Keratinocyte (primary cell): ENCODE measurements at regions not wholly inside any gene's neighbourhood (a gene's known extent, or its start where the extent isn't known, plus 50 kb on each side); places are given as distances from the start of the nearest gene placed in this dataset.
"Not testable (repeated sequence)": the region's sequence is repeated elsewhere in the genome, so short reads cannot be mapped to it uniquely, and the experiment has no call there.

Experiments used
- DNase-seq: peaks from one replicate; pipeline ENCODE4 v3.0.0-alpha.2; 2011; ENCODE audit warnings: low read depth, missing footprints, low spot score
- FAIRE-seq: peaks from 2 replicates; lab custom pipeline; 2011; peaks lifted over from hg19 to GRCh38; lab: Jason Lieb, UNC
- H2AFZ ChIP-seq: 2 replicates; pipeline ENCODE4 v1.6.0; 2012; ENCODE audit warnings: low read length, control low read depth, inconsistent platforms; ENCODE audit not compliant: control insufficient read depth
- H3K27ac ChIP-seq: 2 replicates; pipeline ENCODE4 v1.5.1; 2011; ENCODE audit warnings: low read length; ENCODE audit not compliant: control insufficient read depth, insufficient read depth
- H3K27me3 ChIP-seq: 3 replicates; pipeline ENCODE4 v1.6.0; 2011; ENCODE audit warnings: low read length; ENCODE audit not compliant: control insufficient read depth, insufficient read depth; ENCODE audit errors: extremely low read depth
- H3K36me3 ChIP-seq, 2 experiments: 2 replicates in 1 of 2; 3 replicates in 1 of 2; pipeline ENCODE4 v1.5.1; 2011; ENCODE audit warnings: low read length in 2 of 2, mild to moderate bottlenecking in 1 of 2; ENCODE audit not compliant: control insufficient read depth in 2 of 2, insufficient read depth in 2 of 2; ENCODE audit errors: extremely low read depth in 1 of 2
- H3K4me1 ChIP-seq: 3 replicates; pipeline ENCODE4 v1.5.1; 2011; ENCODE audit warnings: low read length; ENCODE audit not compliant: control insufficient read depth, insufficient read depth; ENCODE audit errors: extremely low read depth
- H3K4me2 ChIP-seq: 3 replicates; pipeline ENCODE4 v1.6.0; 2011; ENCODE audit warnings: low read depth, low read length; ENCODE audit not compliant: control insufficient read depth, insufficient read depth; ENCODE audit errors: extremely low read depth
- H3K4me3 ChIP-seq, 3 experiments: fragments of 200-600 bp in 1 of 3; sonication (generic) in 1 of 3; 2 replicates in 2 of 3; 3 replicates in 1 of 3; pipeline ENCODE4 v1.5.1; 2011 to 2016; ENCODE audit warnings: low read length in 3 of 3, mild to moderate bottlenecking in 3 of 3, control low read depth in 2 of 3, inconsistent platforms in 1 of 3, low read depth in 1 of 3, mixed read lengths in 1 of 3, mixed run types in 1 of 3, moderate library complexity in 1 of 3; ENCODE audit not compliant: control insufficient read depth in 2 of 3, insufficient read depth in 2 of 3; ENCODE audit errors: extremely low read depth in 1 of 3
- H3K79me2 ChIP-seq: 2 replicates; pipeline ENCODE4 v1.6.0; 2012; ENCODE audit warnings: low read length; ENCODE audit not compliant: control insufficient read depth, insufficient read depth
- H3K9ac ChIP-seq: 3 replicates; pipeline ENCODE4 v1.6.0; 2011; ENCODE audit warnings: low read length; ENCODE audit not compliant: control insufficient read depth, insufficient read depth; ENCODE audit errors: extremely low read depth
- H3K9me1 ChIP-seq: 3 replicates; pipeline ENCODE4 v1.6.0; 2011; ENCODE audit warnings: low read length; ENCODE audit not compliant: control insufficient read depth, insufficient read depth; ENCODE audit errors: extremely low read depth
- H3K9me3 ChIP-seq: 2 replicates; pipeline ENCODE4 v1.5.1; 2012; ENCODE audit warnings: low read depth, low read length; ENCODE audit not compliant: control insufficient read depth
- H4K20me1 ChIP-seq: 3 replicates; pipeline ENCODE4 v1.6.0; 2011; ENCODE audit warnings: low read length; ENCODE audit not compliant: control insufficient read depth, insufficient read depth; ENCODE audit errors: extremely low read depth
- EZH2 ChIP-seq: IDR thresholded peaks from one replicate; pipeline ENCODE4 v1.6.1; 2012; ENCODE audit warnings: inconsistent platforms, mild to moderate bottlenecking, low read length, moderate library complexity
- dilution Hi-C: fragments of 300-500 bp; cut with MboI; formaldehyde crosslinking; loops from one replicate; pipeline ENCODE4 v1.7.0; 2020; ENCODE audit warnings: low sequenced_read_pairs; ENCODE audit not compliant: extremely low pct_ligation_motif_present
- TF ChIP-seq, protein P1 (sequence below), 3 experiments: IDR thresholded peaks in 1 of 3; conservative IDR thresholded peaks in 1 of 3; optimal IDR thresholded peaks in 1 of 3; 2 replicates in 2 of 3; 3 replicates in 1 of 3; pipeline versions ENCODE3 to v1.5.1; 2011; ENCODE audit warnings: low read length in 3 of 3, mild to moderate bottlenecking in 3 of 3, moderate library complexity in 2 of 3, control low read depth in 1 of 3, inconsistent platforms in 1 of 3; ENCODE audit not compliant: insufficient read depth in 2 of 3; ENCODE audit errors: extremely low read depth in 1 of 3

DNA sequence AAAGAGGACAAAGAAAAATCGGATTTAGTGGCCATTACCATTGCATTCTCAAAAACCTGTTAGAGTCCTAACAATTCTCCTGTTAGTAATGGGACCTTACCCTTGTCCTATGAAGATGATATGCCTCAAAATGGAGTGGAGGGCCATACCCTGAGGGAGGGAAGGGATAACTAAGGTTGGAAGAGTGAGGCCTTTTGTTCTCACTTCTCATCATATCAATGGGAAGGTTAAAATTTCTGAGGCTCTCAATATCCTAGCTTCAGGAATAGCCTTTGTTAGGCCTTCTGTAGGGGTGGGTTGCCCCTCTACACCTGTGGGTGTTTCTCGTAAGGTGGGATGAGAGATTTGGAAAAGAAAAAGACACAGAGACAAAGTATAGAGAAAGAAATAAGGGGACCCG is 109.4 kb upstream of the SGIP1 start:
- H3K4me1 ChIP-seq, H3K36me3 ChIP-seq, H3K27ac ChIP-seq, DNase-seq, H3K79me2 ChIP-seq, H3K27me3 ChIP-seq, FAIRE-seq, H3K9ac ChIP-seq, H3K4me3 ChIP-seq, H2AFZ ChIP-seq, H3K4me2 ChIP-seq, H3K9me3 ChIP-seq, H3K9me1 ChIP-seq, H4K20me1 ChIP-seq, dilution Hi-C loops: not testable (repeated sequence)

GRCh38 chr1:66426239-66426853 is 107.6 kb upstream of the SGIP1 start:
- Histone ChIP-seq H3K9me3 (peaks cover 2% of the 10 kb centered on the region), H3K4me3 (no peak overlapping the region), H4K20me1 (no peaks in the 10 kb centered on the region), H3K79me2 (no peaks in the 10 kb centered on the region), H3K4me2 (no peak overlapping the region), H3K27ac (no peak overlapping the region), H3K36me3 (no peaks in the 10 kb centered on the region), H3K9ac (no peak overlapping the region), H3K27me3 (peaks cover under 1% of the 10 kb centered on the region), H3K9me1 (no peaks in the 10 kb centered on the region), H3K4me1 (no peaks in the 10 kb centered on the region), H2AFZ (no peak overlapping the region)
- TF ChIP-seq, protein P1, sequence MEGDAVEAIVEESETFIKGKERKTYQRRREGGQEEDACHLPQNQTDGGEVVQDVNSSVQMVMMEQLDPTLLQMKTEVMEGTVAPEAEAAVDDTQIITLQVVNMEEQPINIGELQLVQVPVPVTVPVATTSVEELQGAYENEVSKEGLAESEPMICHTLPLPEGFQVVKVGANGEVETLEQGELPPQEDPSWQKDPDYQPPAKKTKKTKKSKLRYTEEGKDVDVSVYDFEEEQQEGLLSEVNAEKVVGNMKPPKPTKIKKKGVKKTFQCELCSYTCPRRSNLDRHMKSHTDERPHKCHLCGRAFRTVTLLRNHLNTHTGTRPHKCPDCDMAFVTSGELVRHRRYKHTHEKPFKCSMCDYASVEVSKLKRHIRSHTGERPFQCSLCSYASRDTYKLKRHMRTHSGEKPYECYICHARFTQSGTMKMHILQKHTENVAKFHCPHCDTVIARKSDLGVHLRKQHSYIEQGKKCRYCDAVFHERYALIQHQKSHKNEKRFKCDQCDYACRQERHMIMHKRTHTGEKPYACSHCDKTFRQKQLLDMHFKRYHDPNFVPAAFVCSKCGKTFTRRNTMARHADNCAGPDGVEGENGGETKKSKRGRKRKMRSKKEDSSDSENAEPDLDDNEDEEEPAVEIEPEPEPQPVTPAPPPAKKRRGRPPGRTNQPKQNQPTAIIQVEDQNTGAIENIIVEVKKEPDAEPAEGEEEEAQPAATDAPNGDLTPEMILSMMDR (optimal IDR thresholded peaks at IDR 0.05 in 1 of 3, IDR thresholded peaks at IDR 0.05 in 1 of 3, conservative IDR thresholded peaks at IDR 0.05 in 1 of 3; ENCODE audit: extremely low read depth in 1 of 3, insufficient read depth in 2 of 3, low read length in 3 of 3): no peak
- TF ChIP-seq EZH2: no peak
- no peak for FAIRE-seq
- DNase-seq: no peak
- dilution Hi-C loops: no loop called here

DNA sequence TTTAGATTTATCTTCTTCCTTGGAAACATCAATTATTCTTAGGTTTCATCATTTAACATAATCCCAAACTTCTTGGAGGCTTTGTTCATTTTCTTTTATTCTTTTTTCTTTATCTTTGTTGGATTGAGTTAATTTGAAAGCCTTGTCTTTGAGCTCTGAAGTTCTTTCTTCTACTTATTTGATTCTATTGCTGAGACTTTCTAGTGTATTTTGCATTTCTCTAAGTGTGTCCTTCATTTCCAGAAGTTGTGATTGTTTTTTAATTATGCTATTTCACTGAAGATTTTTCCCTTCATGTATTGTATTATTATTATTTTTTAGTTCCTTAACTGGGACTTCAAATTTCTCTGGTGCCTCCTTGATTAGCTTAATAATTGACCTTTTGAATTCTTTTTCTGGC is 103.1 kb upstream of the SGIP1 start:
- H3K79me2 ChIP-seq, H2AFZ ChIP-seq, H3K4me1 ChIP-seq, H3K4me3 ChIP-seq, DNase-seq, H3K9ac ChIP-seq, H3K36me3 ChIP-seq, H3K27me3 ChIP-seq, FAIRE-seq, H4K20me1 ChIP-seq, dilution Hi-C loops, H3K9me3 ChIP-seq, H3K4me2 ChIP-seq, H3K9me1 ChIP-seq, H3K27ac ChIP-seq: not testable (repeated sequence)
